ENCODE measurements at regions not wholly inside any gene's neighbourhood (a gene's known extent, or its start where the extent isn't known, plus 50 kb on each side); places are given as distances from the start of the nearest gene placed in this dataset.

- 82 to 93% (median 89%) methylated on average over 7 of the region's 7 CpGs for WGBS, 5 donors
- Histone ChIP-seq H3K27ac (no peak overlapping the region), H3K4me1 (no peaks in the 10 kb centered on the region), H3K27me3 (replicated peaks in 1 of 7) (no peaks in the 10 kb centered on the region), H3K36me3 (no peaks in the 10 kb centered on the region), H3K9me3 (peaks cover 0 to 7% (median 0%) of the 10 kb centered on the region in 8 donors), H3K4me3 (no peak overlapping the region)
- DNase-seq = no peak
- intact Hi-C loops (cut with DNase I; ENCODE audit: low total_unique reads) = no loop called here
- TF ChIP-seq POLR2AphosphoS5 (IDR thresholded peaks at IDR 0.05) = no peak
- TF ChIP-seq CTCF (IDR thresholded peaks at IDR 0.05 in 8 of 11, conservative IDR thresholded peaks at IDR 0.05 in 3 of 11) = no peak
- no peak for TF ChIP-seq POLR2A (IDR thresholded peaks at IDR 0.05)
Observed at GRCh38 chr5:60505373-60506171, 194.4 kb downstream of the DEPDC1B start.

DNA sequence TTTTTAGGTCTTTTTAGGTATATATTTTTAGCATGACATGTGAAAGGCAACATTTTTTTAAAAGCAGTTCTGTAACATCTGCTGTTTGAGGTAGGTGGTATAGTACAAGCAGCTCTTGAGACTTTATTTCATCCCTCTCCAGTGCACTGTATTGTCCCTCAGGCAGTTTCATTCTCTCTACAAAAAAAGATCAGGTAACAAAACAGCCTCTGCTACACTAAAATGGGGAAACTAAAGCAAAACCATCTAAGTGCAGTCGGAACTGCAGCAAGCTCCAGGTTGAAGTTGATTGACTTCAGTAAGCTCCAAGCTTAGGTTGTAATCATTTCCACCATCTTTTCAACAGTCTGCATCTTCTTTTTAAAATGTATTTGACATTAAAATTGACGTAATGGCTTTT is 195.6 kb downstream of the DEPDC1B start:
- no peak overlapping the region for H3K27ac ChIP-seq
- H3K4me3 ChIP-seq = no peak overlapping the region
- TF ChIP-seq CTCF (IDR thresholded peaks at IDR 0.05 in 8 of 11, conservative IDR thresholded peaks at IDR 0.05 in 3 of 11) = no peak
- TF ChIP-seq POLR2A (IDR thresholded peaks at IDR 0.05) = no peak
- TF ChIP-seq POLR2AphosphoS5 (IDR thresholded peaks at IDR 0.05) = no peak
- 74 to 95% (median 83%) methylated on average over 2 of the region's 2 CpGs for WGBS, 5 donors
- no peak for DNase-seq
- H3K9me3 ChIP-seq = peaks cover 0 to 7% (median 0%) of the 10 kb centered on the region in 8 donors
- intact Hi-C loops (cut with DNase I; ENCODE audit: low total_unique reads) = no loop called here
- no peaks in the 10 kb centered on the region for H3K36me3 ChIP-seq
- no peaks in the 10 kb centered on the region for H3K27me3 ChIP-seq (replicated peaks in 1 of 7)
- H3K4me1 ChIP-seq = no peaks in the 10 kb centered on the region

- 33 to 71% (median 62%) methylated on average over 2 of the region's 2 CpGs for WGBS, 5 donors
Observed at GRCh38 chr5:60503771-60504170, 196.2 kb downstream of the DEPDC1B start.

DNA sequence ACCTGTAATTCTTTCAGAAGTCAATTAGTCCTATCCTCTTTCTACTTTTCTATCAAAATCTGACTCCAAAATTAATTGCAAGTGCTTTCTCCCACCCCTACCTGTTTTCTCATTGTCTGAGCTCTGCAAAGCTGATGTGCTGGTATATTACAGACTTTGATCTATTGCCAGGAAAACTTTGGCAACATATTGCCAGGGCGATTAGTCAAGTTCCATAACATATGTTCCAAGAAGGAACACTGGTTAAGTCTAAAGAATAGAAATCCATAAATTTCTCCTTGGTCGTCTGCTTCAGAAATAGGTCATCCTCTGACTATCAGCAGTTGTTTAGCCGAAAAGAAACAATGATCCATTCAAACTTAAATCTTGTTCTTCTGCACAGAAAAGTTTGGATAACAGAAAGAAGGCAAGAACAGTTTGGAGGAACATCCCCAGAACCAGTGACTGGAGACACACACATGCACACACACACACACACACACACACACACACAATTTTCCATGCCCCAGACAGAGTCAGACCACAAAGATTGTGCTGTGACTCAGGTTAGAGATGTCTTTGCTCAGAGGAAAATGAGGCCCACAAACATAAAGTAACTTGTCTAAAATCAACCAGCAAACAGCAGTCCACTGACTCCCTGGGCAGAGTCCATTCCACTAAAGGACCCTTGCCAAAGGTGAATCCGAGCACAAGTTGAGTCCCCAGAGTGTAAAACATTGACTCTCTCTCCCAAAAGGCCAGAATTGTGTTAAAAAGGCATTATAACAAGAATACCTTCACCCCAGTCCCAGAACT is 202.1 kb downstream of the DEPDC1B start:
- Histone ChIP-seq H3K9me3 (peaks cover 0 to 7% (median 0%) of the 10 kb centered on the region in 8 donors), H3K4me3 (no peak overlapping the region), H3K27ac (no peak overlapping the region), H3K4me1 (peaks cover 0 to 11% (median 0%) of the 10 kb centered on the region in 6 donors), H3K36me3 (no peaks in the 10 kb centered on the region), H3K27me3 (replicated peaks in 1 of 7) (no peaks in the 10 kb centered on the region)
- 80 to 93% (median 82%) methylated on average over 4 of the region's 4 CpGs for WGBS, 5 donors
- TF ChIP-seq POLR2AphosphoS5 (IDR thresholded peaks at IDR 0.05) = no peak
- TF ChIP-seq POLR2A (IDR thresholded peaks at IDR 0.05) = no peak
- TF ChIP-seq CTCF (IDR thresholded peaks at IDR 0.05 in 8 of 11, conservative IDR thresholded peaks at IDR 0.05 in 3 of 11) = no peak
- intact Hi-C loops (cut with DNase I; ENCODE audit: low total_unique reads) = no loop called here
- no peak for DNase-seq

More at GRCh38 chr5:60503771-60504170, 196.2 kb downstream of the DEPDC1B start:
- no peak for TF ChIP-seq POLR2AphosphoS5 (IDR thresholded peaks at IDR 0.05)
- Histone ChIP-seq H3K27me3 (replicated peaks in 1 of 7) (no peaks in the 10 kb centered on the region), H3K4me3 (no peak overlapping the region), H3K36me3 (no peaks in the 10 kb centered on the region), H3K4me1 (no peaks in the 10 kb centered on the region), H3K9me3 (peaks cover 0 to 7% (median 0%) of the 10 kb centered on the region in 8 donors), H3K27ac (no peak overlapping the region)
- intact Hi-C loops (cut with DNase I; ENCODE audit: low total_unique reads) = no loop called here
- DNase-seq = no peak

Measured in spleen (tissue), 11 donors.